ENCODE measurements at regions not wholly inside any gene's neighbourhood (a gene's known extent, or its start where the extent isn't known, plus 50 kb on each side); places are given as distances from the start of the nearest gene placed in this dataset.

DNA sequence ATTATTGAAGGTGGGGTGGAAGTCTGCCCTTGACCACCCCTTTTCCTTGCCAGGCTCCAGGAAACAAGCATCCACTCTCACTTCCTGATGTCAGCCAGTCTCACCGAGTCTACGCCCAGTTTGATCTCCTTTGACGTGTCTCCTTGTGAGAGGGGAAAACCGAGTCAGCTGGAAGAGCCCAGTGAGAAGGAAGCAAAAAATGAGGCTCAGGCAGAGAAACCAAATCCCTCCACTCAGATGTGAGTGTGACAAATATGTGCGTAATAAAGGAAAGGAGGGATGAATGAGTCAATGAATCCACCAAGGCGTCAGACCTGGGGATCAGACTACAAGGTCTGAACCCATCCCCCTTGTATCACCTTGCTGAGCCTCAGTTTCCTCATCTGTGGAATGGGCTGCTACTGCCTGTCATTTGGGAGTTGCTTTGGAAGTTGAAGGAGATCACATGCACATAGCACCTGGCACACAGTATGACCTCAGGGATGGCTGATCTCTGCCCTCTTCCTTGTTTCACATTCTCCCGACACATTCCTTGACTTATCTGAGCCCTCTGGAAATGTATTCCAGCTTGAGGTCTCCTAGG, 61.3 kb upstream of the XPA start:
- TF ChIP-seq EP300 (IDR thresholded peaks at IDR 0.05; ENCODE audit: borderline replicate concordance) = no peak
- TF ChIP-seq TCF12 (IDR thresholded peaks at IDR 0.05; ENCODE audit: low read depth) = no peak
- no peak for TF ChIP-seq EGR1 (IDR thresholded peaks at IDR 0.05)
- TF ChIP-seq CREB1 (IDR thresholded peaks at IDR 0.05; ENCODE audit: low read depth) = no peak
- no peak for TF ChIP-seq TAF1 (IDR thresholded peaks at IDR 0.05; ENCODE audit: low read depth)
- TF ChIP-seq CEBPB (IDR thresholded peaks at IDR 0.05) = no peak
- TF ChIP-seq, protein P1, sequence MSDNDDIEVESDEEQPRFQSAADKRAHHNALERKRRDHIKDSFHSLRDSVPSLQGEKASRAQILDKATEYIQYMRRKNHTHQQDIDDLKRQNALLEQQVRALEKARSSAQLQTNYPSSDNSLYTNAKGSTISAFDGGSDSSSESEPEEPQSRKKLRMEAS (IDR thresholded peaks at IDR 0.05) = no peak
- no peak for TF ChIP-seq YY1 (IDR thresholded peaks at IDR 0.05; ENCODE audit: low read depth)
- no peak for TF ChIP-seq TEAD4 (IDR thresholded peaks at IDR 0.05)
- TF ChIP-seq FOXM1 (IDR thresholded peaks at IDR 0.05; ENCODE audit: borderline replicate concordance, low read depth) = no peak
- no peak for TF ChIP-seq RAD21 (IDR thresholded peaks at IDR 0.05; ENCODE audit: low read depth)

DNA sequence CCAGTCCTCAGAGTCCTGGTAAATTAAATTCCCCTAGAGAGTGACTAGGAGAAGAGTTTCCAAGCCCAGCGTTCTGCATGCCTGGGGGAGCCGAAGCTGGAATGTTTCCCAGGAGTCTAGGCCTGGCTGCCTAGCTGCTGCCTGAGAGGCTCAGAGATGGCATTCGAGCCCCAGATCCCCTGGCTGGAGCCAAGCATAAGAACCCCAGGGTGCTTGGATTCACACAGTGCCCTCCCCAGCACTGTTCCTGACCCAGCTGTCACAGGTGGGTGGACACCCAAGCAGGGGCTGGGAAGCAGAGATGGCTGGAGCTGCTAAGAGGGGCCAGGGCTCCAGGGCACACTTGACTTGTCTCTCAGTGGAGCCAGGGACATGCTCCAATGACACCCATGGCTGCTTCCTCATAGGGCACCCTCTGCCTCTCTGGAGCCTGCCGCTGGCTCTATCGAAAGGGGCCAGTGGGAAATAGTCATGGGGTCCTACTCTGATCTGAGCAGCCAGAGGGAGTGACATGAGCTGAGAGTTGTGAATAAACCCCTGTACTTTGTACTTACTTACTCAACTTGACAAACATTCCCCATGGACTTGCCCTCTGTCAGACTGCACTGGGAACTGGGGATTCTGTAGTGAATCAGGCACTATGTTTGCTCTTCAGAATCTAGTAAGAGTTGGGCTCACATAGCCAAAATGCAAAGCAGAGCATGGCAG, 62.6 kb upstream of the XPA start:
- TF ChIP-seq NFIC (IDR thresholded peaks at IDR 0.05) (no peak), TCF12 (IDR thresholded peaks at IDR 0.05; ENCODE audit: low read depth) (no peak), YY1 (IDR thresholded peaks at IDR 0.05; ENCODE audit: low read depth) (no peak), TEAD4 (IDR thresholded peaks at IDR 0.05) (no peak), EP300 (IDR thresholded peaks at IDR 0.05; ENCODE audit: borderline replicate concordance) (no peak), RAD21 (IDR thresholded peaks at IDR 0.05; ENCODE audit: low read depth) (no peak), CREB1 (IDR thresholded peaks at IDR 0.05; ENCODE audit: low read depth) (no peak), ZBTB7A (IDR thresholded peaks at IDR 0.05; ENCODE audit: low read depth) (no peak), TAF1 (IDR thresholded peaks at IDR 0.05; ENCODE audit: low read depth) (no peak), EGR1 (IDR thresholded peaks at IDR 0.05) (no peak), FOXM1 (IDR thresholded peaks at IDR 0.05; ENCODE audit: borderline replicate concordance, low read depth) (no peak), CEBPB (IDR thresholded peaks at IDR 0.05) (no peak)
- TF ChIP-seq, protein P2, sequence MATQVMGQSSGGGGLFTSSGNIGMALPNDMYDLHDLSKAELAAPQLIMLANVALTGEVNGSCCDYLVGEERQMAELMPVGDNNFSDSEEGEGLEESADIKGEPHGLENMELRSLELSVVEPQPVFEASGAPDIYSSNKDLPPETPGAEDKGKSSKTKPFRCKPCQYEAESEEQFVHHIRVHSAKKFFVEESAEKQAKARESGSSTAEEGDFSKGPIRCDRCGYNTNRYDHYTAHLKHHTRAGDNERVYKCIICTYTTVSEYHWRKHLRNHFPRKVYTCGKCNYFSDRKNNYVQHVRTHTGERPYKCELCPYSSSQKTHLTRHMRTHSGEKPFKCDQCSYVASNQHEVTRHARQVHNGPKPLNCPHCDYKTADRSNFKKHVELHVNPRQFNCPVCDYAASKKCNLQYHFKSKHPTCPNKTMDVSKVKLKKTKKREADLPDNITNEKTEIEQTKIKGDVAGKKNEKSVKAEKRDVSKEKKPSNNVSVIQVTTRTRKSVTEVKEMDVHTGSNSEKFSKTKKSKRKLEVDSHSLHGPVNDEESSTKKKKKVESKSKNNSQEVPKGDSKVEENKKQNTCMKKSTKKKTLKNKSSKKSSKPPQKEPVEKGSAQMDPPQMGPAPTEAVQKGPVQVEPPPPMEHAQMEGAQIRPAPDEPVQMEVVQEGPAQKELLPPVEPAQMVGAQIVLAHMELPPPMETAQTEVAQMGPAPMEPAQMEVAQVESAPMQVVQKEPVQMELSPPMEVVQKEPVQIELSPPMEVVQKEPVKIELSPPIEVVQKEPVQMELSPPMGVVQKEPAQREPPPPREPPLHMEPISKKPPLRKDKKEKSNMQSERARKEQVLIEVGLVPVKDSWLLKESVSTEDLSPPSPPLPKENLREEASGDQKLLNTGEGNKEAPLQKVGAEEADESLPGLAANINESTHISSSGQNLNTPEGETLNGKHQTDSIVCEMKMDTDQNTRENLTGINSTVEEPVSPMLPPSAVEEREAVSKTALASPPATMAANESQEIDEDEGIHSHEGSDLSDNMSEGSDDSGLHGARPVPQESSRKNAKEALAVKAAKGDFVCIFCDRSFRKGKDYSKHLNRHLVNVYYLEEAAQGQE (IDR thresholded peaks at IDR 0.05; ENCODE audit: low read depth) = no peak
- TF ChIP-seq, protein P1 (IDR thresholded peaks at IDR 0.05) = no peak
- TF ChIP-seq, protein P3, sequence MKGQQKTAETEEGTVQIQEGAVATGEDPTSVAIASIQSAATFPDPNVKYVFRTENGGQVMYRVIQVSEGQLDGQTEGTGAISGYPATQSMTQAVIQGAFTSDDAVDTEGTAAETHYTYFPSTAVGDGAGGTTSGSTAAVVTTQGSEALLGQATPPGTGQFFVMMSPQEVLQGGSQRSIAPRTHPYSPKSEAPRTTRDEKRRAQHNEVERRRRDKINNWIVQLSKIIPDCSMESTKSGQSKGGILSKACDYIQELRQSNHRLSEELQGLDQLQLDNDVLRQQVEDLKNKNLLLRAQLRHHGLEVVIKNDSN (IDR thresholded peaks at IDR 0.05) = no peak

DNA sequence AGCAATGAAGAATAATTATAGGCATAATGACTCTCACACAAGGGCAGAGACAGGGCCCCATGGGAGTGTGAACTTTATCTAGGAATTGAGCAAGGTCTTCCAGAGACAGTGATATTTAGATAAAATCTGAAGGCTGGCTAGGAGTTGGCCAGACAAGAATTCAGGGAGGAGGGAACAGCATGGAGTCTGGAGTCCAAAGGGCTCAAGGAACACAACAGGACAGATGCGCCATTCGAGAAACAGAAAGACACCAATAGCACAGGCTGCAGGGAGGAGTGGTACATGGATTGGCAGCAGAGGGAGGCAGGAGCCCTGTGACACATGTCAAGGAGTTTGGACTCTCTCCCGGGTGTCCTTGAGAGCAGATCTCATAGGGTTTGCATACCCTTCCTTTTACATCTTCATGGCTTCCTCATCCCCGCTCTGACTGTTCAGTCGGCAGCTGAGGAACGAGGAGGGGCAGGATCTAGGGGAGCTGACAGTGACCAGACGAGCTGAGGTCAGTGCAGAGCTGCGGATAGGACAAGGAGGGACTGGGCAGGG, 64.0 kb upstream of the XPA start:
- TF ChIP-seq CREB1 (IDR thresholded peaks at IDR 0.05; ENCODE audit: low read depth) = no peak

DNA sequence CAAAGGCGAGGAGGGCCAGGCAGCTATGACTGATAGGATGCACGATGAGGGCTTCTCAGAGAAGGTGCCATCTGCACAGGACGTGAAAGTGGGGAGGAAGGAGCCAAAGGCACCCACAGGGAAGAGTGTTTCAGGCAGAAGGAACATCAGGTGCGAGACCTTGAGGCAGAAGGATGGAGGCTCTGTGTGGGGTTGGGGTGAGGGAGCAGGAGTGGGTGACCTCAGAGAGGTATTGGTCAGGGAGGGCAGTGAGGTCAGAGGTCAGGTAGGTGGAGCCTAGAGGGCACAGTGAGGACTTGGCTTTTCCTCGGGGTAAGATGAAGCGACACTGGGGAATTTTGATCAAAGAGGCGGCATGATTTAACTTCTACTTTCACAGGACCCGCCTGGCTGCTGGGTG, 64.7 kb upstream of the XPA start:
- TF ChIP-seq TEAD4 (IDR thresholded peaks at IDR 0.05) (no peak), CEBPB (IDR thresholded peaks at IDR 0.05) (no peak), YY1 (IDR thresholded peaks at IDR 0.05; ENCODE audit: low read depth) (no peak), ZBTB7A (IDR thresholded peaks at IDR 0.05; ENCODE audit: low read depth) (no peak), NFIC (IDR thresholded peaks at IDR 0.05) (no peak), RAD21 (IDR thresholded peaks at IDR 0.05; ENCODE audit: low read depth) (no peak), EGR1 (IDR thresholded peaks at IDR 0.05) (no peak), CREB1 (IDR thresholded peaks at IDR 0.05; ENCODE audit: low read depth) (no peak), TCF12 (IDR thresholded peaks at IDR 0.05; ENCODE audit: low read depth) (no peak), TAF1 (IDR thresholded peaks at IDR 0.05; ENCODE audit: low read depth) (no peak), EP300 (IDR thresholded peaks at IDR 0.05; ENCODE audit: borderline replicate concordance) (no peak)
- TF ChIP-seq, protein P2 (IDR thresholded peaks at IDR 0.05; ENCODE audit: low read depth) = no peak
- TF ChIP-seq, protein P3 (IDR thresholded peaks at IDR 0.05) = no peak
- TF ChIP-seq, protein P1 (IDR thresholded peaks at IDR 0.05) = no peak

DNA sequence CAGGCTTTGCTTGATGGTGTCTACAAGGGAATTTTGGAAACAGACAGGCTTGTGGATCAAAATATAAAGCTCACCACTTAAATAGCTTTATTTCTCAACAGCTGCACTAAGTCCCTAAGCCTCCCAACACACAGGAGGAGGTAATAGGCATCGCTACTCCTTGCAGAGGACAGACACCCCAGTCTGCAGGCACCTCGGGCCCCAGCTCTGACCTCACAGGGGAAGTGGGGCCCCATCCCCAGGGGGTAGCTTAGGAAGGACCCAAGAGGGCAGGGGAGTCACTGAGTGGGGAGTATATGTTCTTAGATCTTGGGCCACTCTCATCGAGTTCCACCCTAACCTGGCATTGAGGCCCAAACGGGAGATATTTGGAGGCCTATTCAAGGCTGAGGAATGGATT, 66.7 kb upstream of the XPA start:
- TF ChIP-seq TEAD4 (IDR thresholded peaks at IDR 0.05) = no peak
- TF ChIP-seq NFIC (IDR thresholded peaks at IDR 0.05) = no peak
- no peak for TF ChIP-seq CEBPB (IDR thresholded peaks at IDR 0.05)
- no peak for TF ChIP-seq RAD21 (IDR thresholded peaks at IDR 0.05; ENCODE audit: low read depth)
- no peak for TF ChIP-seq FOXM1 (IDR thresholded peaks at IDR 0.05; ENCODE audit: borderline replicate concordance, low read depth)
- TF ChIP-seq TAF1 (IDR thresholded peaks at IDR 0.05; ENCODE audit: low read depth) = no peak
- TF ChIP-seq, protein P1 (IDR thresholded peaks at IDR 0.05) = no peak
- TF ChIP-seq ZBTB7A (IDR thresholded peaks at IDR 0.05; ENCODE audit: low read depth) = no peak
